GM23338 (cell line): ENCODE measurements at regions not wholly inside any gene's neighbourhood (a gene's known extent, or its start where the extent isn't known, plus 50 kb on each side); places are given as distances from the start of the nearest gene placed in this dataset.

Experiments used
- CTCF ChIP-seq, 2 experiments: fragments of 200-600 bp in 1 of 2; sonication (generic) in 1 of 2; conservative IDR thresholded peaks; 2 replicates each; pipeline versions ENCODE4 v1.5.1 to v1.6.1; 2016 to 2017; ENCODE audit warnings: antibody characterized with exemption in 2 of 2, low read depth in 2 of 2, mild to moderate bottlenecking in 2 of 2, moderate library complexity in 1 of 2
- REST ChIP-seq: IDR thresholded peaks from one replicate; pipeline ENCODE4 v1.6.1; 2018; ENCODE audit warnings: antibody characterized with exemption; ENCODE audit not compliant: unreplicated experiment

DNA sequence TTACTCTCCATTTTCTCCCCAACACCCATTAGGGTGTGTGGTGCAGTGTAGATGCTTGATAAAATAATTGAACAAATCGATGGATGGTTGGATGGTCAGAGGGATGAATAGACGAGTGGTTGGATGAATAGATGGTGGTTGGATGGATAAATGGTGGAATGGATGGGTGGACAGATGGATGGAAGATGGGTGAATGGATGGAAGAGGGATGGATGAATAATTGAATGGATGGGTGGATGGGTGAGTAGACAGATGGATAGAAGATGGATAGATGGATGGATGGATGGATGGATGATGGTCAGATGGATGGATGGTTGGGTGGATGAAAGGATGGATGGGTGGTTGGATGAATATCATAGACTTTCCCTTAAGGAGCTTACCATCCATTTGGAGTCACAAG lies 95.0 kb upstream of the BOD1 start:
- TF ChIP-seq CTCF (conservative IDR thresholded peaks at IDR 0.05; ENCODE audit: low read depth in 2 of 2): no peak
- no peak for TF ChIP-seq REST
